ENCODE measurements at regions not wholly inside any gene's neighbourhood (a gene's known extent, or its start where the extent isn't known, plus 50 kb on each side); places are given as distances from the start of the nearest gene placed in this dataset.

DNA sequence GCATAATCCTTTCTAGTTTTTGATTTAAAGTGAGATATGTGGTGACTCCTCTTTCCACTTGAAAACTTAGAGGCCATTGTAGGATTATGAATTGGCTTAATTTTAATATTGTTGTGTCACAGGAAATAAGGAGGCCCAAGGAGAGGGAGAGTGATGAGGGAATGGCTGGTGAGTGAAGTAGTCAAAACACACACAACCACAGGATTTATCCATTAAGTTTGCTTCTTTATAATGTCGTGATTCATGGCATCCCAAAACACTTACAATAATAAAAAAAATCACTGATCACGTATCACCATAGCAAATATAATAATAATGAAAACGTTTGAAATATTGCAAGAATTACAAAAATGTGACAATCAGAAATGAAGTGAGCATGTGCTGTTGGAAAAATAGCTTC is 1215.5 kb upstream of the LRRTM3 start:
- TF ChIP-seq, protein P1, sequence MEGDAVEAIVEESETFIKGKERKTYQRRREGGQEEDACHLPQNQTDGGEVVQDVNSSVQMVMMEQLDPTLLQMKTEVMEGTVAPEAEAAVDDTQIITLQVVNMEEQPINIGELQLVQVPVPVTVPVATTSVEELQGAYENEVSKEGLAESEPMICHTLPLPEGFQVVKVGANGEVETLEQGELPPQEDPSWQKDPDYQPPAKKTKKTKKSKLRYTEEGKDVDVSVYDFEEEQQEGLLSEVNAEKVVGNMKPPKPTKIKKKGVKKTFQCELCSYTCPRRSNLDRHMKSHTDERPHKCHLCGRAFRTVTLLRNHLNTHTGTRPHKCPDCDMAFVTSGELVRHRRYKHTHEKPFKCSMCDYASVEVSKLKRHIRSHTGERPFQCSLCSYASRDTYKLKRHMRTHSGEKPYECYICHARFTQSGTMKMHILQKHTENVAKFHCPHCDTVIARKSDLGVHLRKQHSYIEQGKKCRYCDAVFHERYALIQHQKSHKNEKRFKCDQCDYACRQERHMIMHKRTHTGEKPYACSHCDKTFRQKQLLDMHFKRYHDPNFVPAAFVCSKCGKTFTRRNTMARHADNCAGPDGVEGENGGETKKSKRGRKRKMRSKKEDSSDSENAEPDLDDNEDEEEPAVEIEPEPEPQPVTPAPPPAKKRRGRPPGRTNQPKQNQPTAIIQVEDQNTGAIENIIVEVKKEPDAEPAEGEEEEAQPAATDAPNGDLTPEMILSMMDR (IDR thresholded peaks at IDR 0.05): no peak
- no peaks in the 10 kb centered on the region for H3K27me3 ChIP-seq (ENCODE audit: control insufficient read depth, insufficient read depth, low read length)
- no peaks in the 10 kb centered on the region for H3K9me3 ChIP-seq (ENCODE audit: control insufficient read depth, insufficient read depth, low read length)
- no peaks in the 10 kb centered on the region for H3K27me3 Mint-ChIP-seq (ENCODE audit: low read depth in 2 of 2)
- no peaks in the 10 kb centered on the region for H3K4me1 Mint-ChIP-seq
- WGBS (ENCODE audit: insufficient coverage): 75% methylated on average over 1 of the region's 3 CpGs
- H3K4me1 ChIP-seq (ENCODE audit: control insufficient read depth, insufficient read depth, low read length): no peaks in the 10 kb centered on the region
- H3K4me3 Mint-ChIP-seq: no peak overlapping the region
- intact Hi-C loops (cut with micrococcal nuclease): no loop called here
- no peak overlapping the region for H3K27ac Mint-ChIP-seq
- DNase-seq: no peak
- no peaks in the 10 kb centered on the region for H3K36me3 ChIP-seq (ENCODE audit: control insufficient read depth, insufficient read depth, low read length)
- H3K36me3 Mint-ChIP-seq: no peaks in the 10 kb centered on the region
- H3K4me3 ChIP-seq (ENCODE audit: low read length): no peak overlapping the region
- H3K27ac ChIP-seq (ENCODE audit: low read length): no peak overlapping the region
- H3K9me3 Mint-ChIP-seq: peaks cover 13 to 19% of the 10 kb centered on the region in 2 donors
- ATAC-seq: no peak

DNA sequence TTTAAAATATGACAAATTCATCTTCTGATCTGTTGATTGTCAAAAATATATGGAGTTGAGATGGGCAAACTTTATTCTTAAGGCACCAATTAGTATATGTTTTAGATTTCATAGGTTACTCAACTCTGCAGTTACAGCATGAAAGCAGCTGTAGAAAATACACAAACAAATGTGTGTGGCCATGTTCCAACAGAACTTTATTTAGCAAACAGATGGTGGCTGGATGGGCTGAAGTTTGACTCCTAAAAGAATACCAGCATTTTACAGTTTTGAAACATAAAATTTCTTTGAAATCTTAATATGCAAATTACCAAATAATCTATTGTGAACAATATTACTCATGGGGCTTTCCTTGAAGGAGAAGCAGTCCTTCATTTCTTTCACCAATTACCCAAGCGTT is 1206.0 kb upstream of the LRRTM3 start:
- no CpG with 5 or more reads among the region's 1 CpG for WGBS (ENCODE audit: insufficient coverage)
- intact Hi-C loops (cut with micrococcal nuclease): no loop called here
- Mint-ChIP-seq H3K4me1 (no peaks in the 10 kb centered on the region), H3K4me3 (no peak overlapping the region), H3K27ac (no peak overlapping the region), H3K9me3 (peaks cover 20 to 26% of the 10 kb centered on the region in 2 donors), H3K36me3 (peaks cover 7% of the 10 kb centered on the region), H3K27me3 (ENCODE audit: low read depth in 2 of 2) (no peaks in the 10 kb centered on the region)
- Histone ChIP-seq H3K4me3 (ENCODE audit: low read length) (no peak overlapping the region), H3K27ac (ENCODE audit: low read length) (no peak overlapping the region), H3K36me3 (ENCODE audit: control insufficient read depth, insufficient read depth, low read length) (no peaks in the 10 kb centered on the region), H3K9me3 (ENCODE audit: control insufficient read depth, insufficient read depth, low read length) (no peaks in the 10 kb centered on the region), H3K4me1 (ENCODE audit: control insufficient read depth, insufficient read depth, low read length) (no peaks in the 10 kb centered on the region), H3K27me3 (ENCODE audit: control insufficient read depth, insufficient read depth, low read length) (no peaks in the 10 kb centered on the region)
- no peak for DNase-seq
- ATAC-seq: no peak
- TF ChIP-seq, protein P1 (IDR thresholded peaks at IDR 0.05): no peak

DNA sequence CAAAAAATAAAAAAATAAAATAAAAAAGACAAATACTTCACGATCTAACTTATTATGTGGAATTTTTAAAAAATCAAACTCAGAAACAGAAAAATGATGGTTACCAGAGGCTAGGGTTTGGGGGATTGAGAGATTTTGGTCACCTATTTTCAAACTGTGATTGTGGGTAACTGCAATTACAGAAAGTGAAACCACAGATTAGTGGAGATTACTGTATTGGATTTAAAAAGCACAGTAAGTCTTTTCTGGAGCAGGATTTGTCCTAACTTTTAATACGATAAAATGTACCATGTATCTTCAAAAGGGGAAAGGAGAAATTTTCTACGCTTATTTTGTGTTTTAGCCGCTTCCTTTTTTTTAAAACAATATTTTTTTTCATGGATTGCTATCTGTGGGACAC is 1204.9 kb upstream of the LRRTM3 start:
- peaks cover 7% of the 10 kb centered on the region for H3K36me3 Mint-ChIP-seq
- intact Hi-C loops (cut with micrococcal nuclease): no loop called here
- Histone ChIP-seq H3K4me1 (ENCODE audit: control insufficient read depth, insufficient read depth, low read length) (no peaks in the 10 kb centered on the region), H3K27ac (ENCODE audit: low read length) (no peak overlapping the region), H3K27me3 (ENCODE audit: control insufficient read depth, insufficient read depth, low read length) (no peaks in the 10 kb centered on the region), H3K4me3 (ENCODE audit: low read length) (no peak overlapping the region), H3K9me3 (ENCODE audit: control insufficient read depth, insufficient read depth, low read length) (no peaks in the 10 kb centered on the region), H3K36me3 (ENCODE audit: control insufficient read depth, insufficient read depth, low read length) (no peaks in the 10 kb centered on the region)
- H3K27ac Mint-ChIP-seq: no peak overlapping the region
- H3K4me1 Mint-ChIP-seq: no peaks in the 10 kb centered on the region
- H3K4me3 Mint-ChIP-seq: no peak overlapping the region
- no peak for DNase-seq
- no peaks in the 10 kb centered on the region for H3K27me3 Mint-ChIP-seq (ENCODE audit: low read depth in 2 of 2)
- TF ChIP-seq, protein P1 (IDR thresholded peaks at IDR 0.05): no peak
- 80% methylated on average over 2 of the region's 4 CpGs for WGBS (ENCODE audit: insufficient coverage)
- no peak for ATAC-seq
- H3K9me3 Mint-ChIP-seq: peaks cover 16 to 19% of the 10 kb centered on the region in 2 donors

DNA sequence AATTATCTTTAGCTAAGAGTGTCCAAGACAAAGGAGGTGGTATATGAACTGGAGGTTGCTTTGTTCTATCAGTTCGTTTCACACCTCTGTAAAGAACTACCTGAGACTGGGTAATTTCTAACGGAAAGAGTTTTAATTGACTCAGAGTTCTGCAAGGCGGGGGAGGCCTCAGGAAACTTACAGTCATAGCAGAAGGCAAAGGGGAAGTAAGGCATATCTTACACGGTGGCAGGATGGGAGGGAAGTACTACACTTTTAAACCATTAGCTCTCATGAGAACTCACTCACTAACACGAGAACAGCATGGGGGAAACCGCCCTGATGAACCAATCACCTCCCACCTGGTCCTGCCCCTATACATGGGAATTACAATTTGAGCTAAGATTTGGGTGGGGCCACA is 1202.3 kb upstream of the LRRTM3 start:
- no peaks in the 10 kb centered on the region for H3K27me3 Mint-ChIP-seq (ENCODE audit: low read depth in 2 of 2)
- H3K9me3 Mint-ChIP-seq: peaks cover 14 to 16% of the 10 kb centered on the region in 2 donors
- ATAC-seq (no peak), DNase-seq (no peak)
- no peak overlapping the region for H3K27ac ChIP-seq (ENCODE audit: low read length)
- H3K4me3 ChIP-seq (ENCODE audit: low read length): no peak overlapping the region
- H3K27ac Mint-ChIP-seq: no peak overlapping the region
- H3K36me3 ChIP-seq (ENCODE audit: control insufficient read depth, insufficient read depth, low read length): no peaks in the 10 kb centered on the region
- no peak overlapping the region for H3K4me3 Mint-ChIP-seq
- H3K4me1 Mint-ChIP-seq: no peaks in the 10 kb centered on the region
- no peaks in the 10 kb centered on the region for H3K27me3 ChIP-seq (ENCODE audit: control insufficient read depth, insufficient read depth, low read length)
- intact Hi-C loops (cut with micrococcal nuclease): no loop called here
- H3K36me3 Mint-ChIP-seq: peaks cover 7% of the 10 kb centered on the region
- H3K9me3 ChIP-seq (ENCODE audit: control insufficient read depth, insufficient read depth, low read length): peaks cover 3% of the 10 kb centered on the region
- TF ChIP-seq, protein P1 (IDR thresholded peaks at IDR 0.05): no peak
- no peaks in the 10 kb centered on the region for H3K4me1 ChIP-seq (ENCODE audit: control insufficient read depth, insufficient read depth, low read length)
- 62% methylated on average over 6 of the region's 6 CpGs for WGBS (ENCODE audit: insufficient coverage)

All from natural killer cell (primary cell).